ENCODE measurements at regions not wholly inside any gene's neighbourhood (a gene's known extent, or its start where the extent isn't known, plus 50 kb on each side); places are given as distances from the start of the nearest gene placed in this dataset.

DNA sequence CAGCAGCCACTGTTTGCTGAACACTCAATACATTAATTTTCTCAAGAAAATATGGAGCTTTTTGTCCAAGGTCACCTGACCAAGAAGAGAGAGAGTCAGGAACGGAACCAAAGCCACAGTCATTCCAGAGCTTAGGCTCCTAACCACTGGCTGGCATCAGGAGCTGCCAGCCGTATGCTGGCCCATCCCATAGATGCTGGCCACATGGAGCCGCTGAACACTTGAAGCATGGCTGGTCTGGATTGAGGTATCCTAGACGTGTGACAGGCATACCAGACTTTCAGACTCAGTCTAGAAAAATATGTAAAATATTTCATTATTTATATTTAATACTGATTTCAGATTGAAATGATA is 458.7 kb downstream of the MATN1 start:
- TF ChIP-seq, protein P1, sequence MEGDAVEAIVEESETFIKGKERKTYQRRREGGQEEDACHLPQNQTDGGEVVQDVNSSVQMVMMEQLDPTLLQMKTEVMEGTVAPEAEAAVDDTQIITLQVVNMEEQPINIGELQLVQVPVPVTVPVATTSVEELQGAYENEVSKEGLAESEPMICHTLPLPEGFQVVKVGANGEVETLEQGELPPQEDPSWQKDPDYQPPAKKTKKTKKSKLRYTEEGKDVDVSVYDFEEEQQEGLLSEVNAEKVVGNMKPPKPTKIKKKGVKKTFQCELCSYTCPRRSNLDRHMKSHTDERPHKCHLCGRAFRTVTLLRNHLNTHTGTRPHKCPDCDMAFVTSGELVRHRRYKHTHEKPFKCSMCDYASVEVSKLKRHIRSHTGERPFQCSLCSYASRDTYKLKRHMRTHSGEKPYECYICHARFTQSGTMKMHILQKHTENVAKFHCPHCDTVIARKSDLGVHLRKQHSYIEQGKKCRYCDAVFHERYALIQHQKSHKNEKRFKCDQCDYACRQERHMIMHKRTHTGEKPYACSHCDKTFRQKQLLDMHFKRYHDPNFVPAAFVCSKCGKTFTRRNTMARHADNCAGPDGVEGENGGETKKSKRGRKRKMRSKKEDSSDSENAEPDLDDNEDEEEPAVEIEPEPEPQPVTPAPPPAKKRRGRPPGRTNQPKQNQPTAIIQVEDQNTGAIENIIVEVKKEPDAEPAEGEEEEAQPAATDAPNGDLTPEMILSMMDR (IDR thresholded peaks at IDR 0.05; ENCODE audit: insufficient read depth, low read depth, low read length) = no peak
- TF ChIP-seq EZH2 (IDR thresholded peaks at IDR 0.05; ENCODE audit: insufficient read depth, low read length) = no peak
